GM06990 (cell line): ENCODE measurements at regions not wholly inside any gene's neighbourhood (a gene's known extent, or its start where the extent isn't known, plus 50 kb on each side); places are given as distances from the start of the nearest gene placed in this dataset.

ENCODE experiments used
- DNase-seq: peaks from one replicate; pipeline ENCODE4 v3.0.0-alpha.2; 2011; ENCODE audit not compliant: insufficient read length; ENCODE audit errors: extremely low read depth
- H3K27me3 ChIP-seq: replicated peaks from 2 replicates; pipeline ENCODE4 v1.6.0; 2011; ENCODE audit warnings: low read length; ENCODE audit not compliant: control insufficient read depth, insufficient read depth
- H3K36me3 ChIP-seq: 2 replicates; pipeline ENCODE4 v1.5.1; 2011; ENCODE audit warnings: low read length; ENCODE audit not compliant: control insufficient read depth, insufficient read depth
- H3K4me3 ChIP-seq: replicated peaks from 2 replicates; pipeline ENCODE4 v1.5.1; 2011; ENCODE audit warnings: low read depth, mild to moderate bottlenecking, control low read depth, low read length
- CTCF ChIP-seq: IDR thresholded peaks from 2 replicates; pipeline ENCODE4 v1.5.1; 2011; ENCODE audit warnings: low read length, control low read depth, mild to moderate bottlenecking, inconsistent platforms; ENCODE audit not compliant: insufficient read depth, poor library complexity, severe bottlenecking

GRCh38 chr9:1366276-1366675 is 316.1 kb downstream of the DMRT2 start:
- no peak for DNase-seq
- TF ChIP-seq CTCF: no peak
- Histone ChIP-seq H3K27me3 (no peaks in the 10 kb centered on the region), H3K36me3 (no peaks in the 10 kb centered on the region), H3K4me3 (no peak overlapping the region)

DNA sequence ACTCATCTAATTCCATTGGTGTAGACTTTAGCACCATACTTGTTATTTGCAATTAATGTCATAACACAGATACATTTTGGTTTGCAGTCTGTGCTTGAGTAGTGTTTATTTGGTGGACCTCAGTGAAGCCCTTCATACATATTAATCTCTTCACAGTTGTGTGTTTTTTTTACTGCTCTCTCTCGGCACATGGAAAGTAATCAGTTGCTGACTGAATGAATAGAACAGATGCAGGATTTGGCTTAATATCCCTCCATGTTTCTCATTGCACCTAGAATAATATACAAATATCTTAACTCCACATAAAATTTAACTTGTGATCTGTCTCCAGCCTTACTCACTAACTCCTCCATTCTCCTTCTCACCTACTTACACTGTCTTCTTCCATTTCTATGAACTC is 319.1 kb downstream of the DMRT2 start:
- no peak for TF ChIP-seq CTCF
- H3K4me3 ChIP-seq: no peak overlapping the region
- H3K36me3 ChIP-seq: no peaks in the 10 kb centered on the region
- H3K27me3 ChIP-seq: no peaks in the 10 kb centered on the region; the same call in 1 of the 2 replicates
- no peak for DNase-seq

GRCh38 chr9:1373445-1373844 is 323.3 kb downstream of the DMRT2 start:
- H3K36me3 ChIP-seq: no peaks in the 10 kb centered on the region
- H3K27me3 ChIP-seq: no peaks in the 10 kb centered on the region; the same call in 1 of the 2 replicates
- no peak for DNase-seq
- no peak for TF ChIP-seq CTCF
- no peak overlapping the region for H3K4me3 ChIP-seq

GRCh38 chr9:1383899-1384455 is 333.8 kb downstream of the DMRT2 start:
- no peaks in the 10 kb centered on the region for H3K27me3 ChIP-seq
- no peak overlapping the region for H3K4me3 ChIP-seq
- no peaks in the 10 kb centered on the region for H3K36me3 ChIP-seq
- DNase-seq: no peak
- TF ChIP-seq CTCF: no peak

GRCh38 chr9:1384816-1385215 is 334.7 kb downstream of the DMRT2 start:
- no peak for DNase-seq
- no peaks in the 10 kb centered on the region for H3K27me3 ChIP-seq
- H3K36me3 ChIP-seq: no peaks in the 10 kb centered on the region
- H3K4me3 ChIP-seq: no peak overlapping the region
- TF ChIP-seq CTCF: no peak

DNA sequence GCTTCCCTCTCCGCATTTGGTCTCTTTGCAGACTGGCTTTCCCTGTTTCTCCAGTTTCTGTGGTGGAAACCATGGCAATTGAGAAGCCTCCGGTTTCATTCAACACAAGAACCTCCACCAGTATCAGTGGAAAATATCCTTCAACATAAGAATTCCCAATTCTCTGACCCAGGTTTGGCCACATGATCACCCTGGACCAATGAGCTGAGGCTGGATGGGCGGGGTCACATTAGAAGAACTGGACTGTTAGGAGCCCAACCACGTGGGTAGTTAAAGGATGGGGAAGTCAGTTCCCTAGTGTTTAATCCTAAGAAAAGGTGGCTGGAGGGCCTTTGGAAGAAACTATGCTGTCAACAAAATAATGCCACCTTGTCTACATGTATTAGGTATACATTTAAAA is 336.3 kb downstream of the DMRT2 start:
- no peak for DNase-seq
- no peak for TF ChIP-seq CTCF
- Histone ChIP-seq H3K36me3 (no peaks in the 10 kb centered on the region), H3K27me3 (no peaks in the 10 kb centered on the region), H3K4me3 (no peak overlapping the region)
